ENCODE measurements at regions not wholly inside any gene's neighbourhood (a gene's known extent, or its start where the extent isn't known, plus 50 kb on each side); places are given as distances from the start of the nearest gene placed in this dataset.

- TF ChIP-seq CTCF (IDR thresholded peaks at IDR 0.05): no peak
- TF ChIP-seq POLR2AphosphoS5 (IDR thresholded peaks at IDR 0.05): no peak
- no peak for TF ChIP-seq POLR2A (IDR thresholded peaks at IDR 0.05; ENCODE audit: low read depth)
- TF ChIP-seq EP300 (IDR thresholded peaks at IDR 0.05): no peak
Measured at GRCh38 chr9:3066591-3066990, 222.7 kb upstream of the PUM3 start.
